RCC 7860 (cell line): ENCODE measurements at regions not wholly inside any gene's neighbourhood (a gene's known extent, or its start where the extent isn't known, plus 50 kb on each side); places are given as distances from the start of the nearest gene placed in this dataset.

Experiments
- DNase-seq: peaks from one replicate; pipeline ENCODE4 v3.0.0-alpha.2; 2015; ENCODE audit warnings: low spot score
- FAIRE-seq: peaks from 2 replicates; lab custom pipeline; 2012; peaks lifted over from hg19 to GRCh38; lab: Jason Lieb, UNC

GRCh38 chr2:152890736-152891135 lies 172.3 kb downstream of the ARL6IP6 start:
- FAIRE-seq (no peak), DNase-seq (no peak)

- DNase-seq (no peak), FAIRE-seq (no peak)
Observed at GRCh38 chr2:152883951-152884487, 165.6 kb downstream of the ARL6IP6 start.

GRCh38 chr2:152881527-152881926 lies 163.1 kb downstream of the ARL6IP6 start:
- DNase-seq (no peak), FAIRE-seq (no peak)

- FAIRE-seq = no peak
- DNase-seq = no peak
Observed at GRCh38 chr2:152879275-152879674, 160.9 kb downstream of the ARL6IP6 start.

- DNase-seq = no peak
- FAIRE-seq = no peak
Observed at GRCh38 chr2:152875701-152876695, 157.6 kb downstream of the ARL6IP6 start.

GRCh38 chr2:152874955-152875354 lies 156.5 kb downstream of the ARL6IP6 start:
- no peak for DNase-seq
- FAIRE-seq = no peak

GRCh38 chr2:152870239-152870638 lies 151.8 kb downstream of the ARL6IP6 start:
- FAIRE-seq = no peak

GRCh38 chr2:152867397-152867796 lies 149.0 kb downstream of the ARL6IP6 start:
- DNase-seq (no peak), FAIRE-seq (no peak)

More at GRCh38 chr2:152870239-152870638, 151.8 kb downstream of the ARL6IP6 start:
- DNase-seq = no peak

GRCh38 chr2:152864601-152865149 lies 146.3 kb downstream of the ARL6IP6 start:
- no peak for DNase-seq
- no peak for FAIRE-seq

- DNase-seq = no peak
- no peak for FAIRE-seq
Observed at GRCh38 chr2:152863826-152864225, 145.4 kb downstream of the ARL6IP6 start.

- DNase-seq = no peak
- no peak for FAIRE-seq
Observed at GRCh38 chr2:152861349-152861942, 143.0 kb downstream of the ARL6IP6 start.

- no peak for DNase-seq
- FAIRE-seq = no peak
Observed at GRCh38 chr2:152858594-152859265, 140.3 kb downstream of the ARL6IP6 start.

- FAIRE-seq (no peak), DNase-seq (peak; percentile 51)
Observed at GRCh38 chr2:152846697-152847470, 128.5 kb downstream of the ARL6IP6 start.

- FAIRE-seq (no peak), DNase-seq (no peak)
Observed at GRCh38 chr2:152835674-152836073, 117.3 kb downstream of the ARL6IP6 start.

- FAIRE-seq (no peak), DNase-seq (no peak)
Observed at GRCh38 chr2:152827944-152828343, 109.5 kb downstream of the ARL6IP6 start.

- FAIRE-seq (no peak), DNase-seq (no peak)
Observed at GRCh38 chr2:152826581-152827279, 108.3 kb downstream of the ARL6IP6 start.

- DNase-seq (no peak), FAIRE-seq (no peak)
Observed at GRCh38 chr2:152825834-152826233, 107.4 kb downstream of the ARL6IP6 start.

GRCh38 chr2:152823905-152824304 lies 105.5 kb downstream of the ARL6IP6 start:
- FAIRE-seq (no peak), DNase-seq (no peak)

GRCh38 chr2:152822676-152823075 lies 104.3 kb downstream of the ARL6IP6 start:
- DNase-seq (no peak), FAIRE-seq (no peak)

- no peak for FAIRE-seq
- no peak for DNase-seq
Observed at GRCh38 chr2:152820048-152820447, 101.6 kb downstream of the ARL6IP6 start.
